ENCODE measurements at regions not wholly inside any gene's neighbourhood (a gene's known extent, or its start where the extent isn't known, plus 50 kb on each side); places are given as distances from the start of the nearest gene placed in this dataset.
"Not testable (repeated sequence)": the region's sequence is repeated elsewhere in the genome, so short reads cannot be mapped to it uniquely, and the experiment has no call there.

- DNase-seq (ENCODE audit: low read depth in 3 of 3), result not testable (repeated sequence)
Observed at GRCh38 chr1:224028802-224029201, 85.1 kb upstream of the FBXO28 start.

- DNase-seq (ENCODE audit: low read depth in 3 of 3), result not testable (repeated sequence)
Observed at GRCh38 chr1:224023122-224023521, 90.8 kb upstream of the FBXO28 start.

GRCh38 chr1:224022249-224022970, 91.5 kb upstream of the FBXO28 start:
- DNase-seq (ENCODE audit: low read depth in 3 of 3), result not testable (repeated sequence)

- not testable (repeated sequence) for DNase-seq (ENCODE audit: low read depth in 3 of 3)
Observed at GRCh38 chr1:224019866-224020265, 94.0 kb upstream of the FBXO28 start.

GRCh38 chr1:224015782-224016181, 98.1 kb upstream of the FBXO28 start:
- not testable (repeated sequence) for DNase-seq (ENCODE audit: low read depth in 3 of 3)

- no peak for DNase-seq (ENCODE audit: low read depth in 3 of 3)
Observed at GRCh38 chr1:224014330-224014649, 99.6 kb upstream of the FBXO28 start.

GRCh38 chr1:224013626-224014329, 100.1 kb upstream of the FBXO28 start:
- DNase-seq (ENCODE audit: low read depth in 3 of 3), result not testable (repeated sequence)

- not testable (repeated sequence) for DNase-seq (ENCODE audit: low read depth in 3 of 3)
Observed at GRCh38 chr1:224012807-224013434, 101.0 kb upstream of the FBXO28 start.

GRCh38 chr1:224012162-224012561, 101.7 kb upstream of the FBXO28 start:
- DNase-seq (ENCODE audit: low read depth in 3 of 3), result not testable (repeated sequence)

- not testable (repeated sequence) for DNase-seq (ENCODE audit: low read depth in 3 of 3)
Observed at GRCh38 chr1:224011751-224012150, 102.2 kb upstream of the FBXO28 start.

- DNase-seq (ENCODE audit: low read depth in 3 of 3), result not testable (repeated sequence)
Observed at GRCh38 chr1:224011153-224011552, 102.8 kb upstream of the FBXO28 start.

GRCh38 chr1:224005973-224006372, 107.9 kb upstream of the FBXO28 start:
- DNase-seq (ENCODE audit: low read depth in 3 of 3), result not testable (repeated sequence)

GRCh38 chr1:224004552-224005315, 109.2 kb upstream of the FBXO28 start:
- DNase-seq (ENCODE audit: low read depth in 3 of 3), result peak in 1 of 3 donors; percentile 26

GRCh38 chr1:224003896-224004295, 110.0 kb upstream of the FBXO28 start:
- not testable (repeated sequence) for DNase-seq (ENCODE audit: low read depth in 3 of 3)

- not testable (repeated sequence) for DNase-seq (ENCODE audit: low read depth in 3 of 3)
Observed at GRCh38 chr1:224001757-224002156, 112.2 kb upstream of the FBXO28 start.

GRCh38 chr1:223999761-224000160, 114.2 kb upstream of the FBXO28 start:
- not testable (repeated sequence) for DNase-seq (ENCODE audit: low read depth in 3 of 3)

GRCh38 chr1:223998676-223999455, 115.0 kb upstream of the FBXO28 start:
- DNase-seq (ENCODE audit: low read depth in 3 of 3), result not testable (repeated sequence)

GRCh38 chr1:223996376-223996775, 117.5 kb upstream of the FBXO28 start:
- not testable (repeated sequence) for DNase-seq (ENCODE audit: low read depth in 3 of 3)

GRCh38 chr1:223992456-223993246, 121.3 kb upstream of the FBXO28 start:
- DNase-seq (ENCODE audit: low read depth in 3 of 3), result peak; percentile 99 to 100 (median 100)

GRCh38 chr1:223991297-223991857, 122.5 kb upstream of the FBXO28 start:
- DNase-seq (ENCODE audit: low read depth in 3 of 3), result not testable (repeated sequence)
